Naive thymus-derived CD4-positive, alpha-beta T cell (primary cell): ENCODE measurements at regions not wholly inside any gene's neighbourhood (a gene's known extent, or its start where the extent isn't known, plus 50 kb on each side); places are given as distances from the start of the nearest gene placed in this dataset.

ENCODE experiments used
- ATAC-seq: fragments of 150-1000 bp; cut with Tn5 transposase; 2 replicates; pipeline ENCODE4 v1.10.0; 2021; ENCODE audit warnings: mild to moderate bottlenecking, moderate library complexity
- CTCF ChIA-PET: fragments of 350-600 bp; sonication (Branson Sonifier 250); formaldehyde crosslinking; loops from one replicate; lab custom pipeline; 2021; ENCODE audit warnings: antibody characterized with exemption; lab: Charles Lee
- POLR2A ChIA-PET: fragments of 350-600 bp; sonication (Branson Sonifier 250); formaldehyde crosslinking; loops from one replicate; lab custom pipeline; 2021; ENCODE audit warnings: antibody characterized with exemption, inconsistent platforms; lab: Charles Lee
- DNase-seq, 9 donors: peaks; one replicate each; pipeline versions ENCODE4 v3.0.0 to v3.0.0-alpha.2; 2020 to 2022; ENCODE audit warnings: mixed read lengths in 1 of 9
- H3K27ac ChIP-seq: one replicate; pipeline ENCODE4 v1.7.0; 2013; ENCODE audit warnings: mild to moderate bottlenecking, low read depth, low read length, moderate library complexity
- H3K27me3 ChIP-seq, 2 donors: one replicate each; pipeline ENCODE4 v1.7.0; 2013; ENCODE audit warnings: low read length in 2 of 2, mild to moderate bottlenecking in 2 of 2, moderate library complexity in 2 of 2; ENCODE audit not compliant: control insufficient read depth in 2 of 2, insufficient read depth in 2 of 2
- H3K36me3 ChIP-seq, 3 experiments: 1 replicate in 2 of 3; 2 replicates in 1 of 3; pipeline ENCODE4 v1.7.0; 2013; ENCODE audit warnings: low read length in 3 of 3, mild to moderate bottlenecking in 3 of 3, moderate library complexity in 1 of 3; ENCODE audit not compliant: insufficient read depth in 3 of 3, control insufficient read depth in 2 of 3
- H3K4me1 ChIP-seq, 2 donors: one replicate each; pipeline ENCODE4 v1.7.0; 2013; ENCODE audit warnings: low read length in 2 of 2, mild to moderate bottlenecking in 2 of 2, moderate library complexity in 1 of 2; ENCODE audit not compliant: control insufficient read depth in 2 of 2, insufficient read depth in 2 of 2
- H3K4me3 ChIP-seq: 2 replicates; pipeline ENCODE4 v1.7.0; 2013; ENCODE audit warnings: mild to moderate bottlenecking, low read length
- H3K9me3 ChIP-seq, 3 experiments: 1 replicate in 2 of 3; 2 replicates in 1 of 3; pipeline ENCODE4 v1.7.0; 2013; ENCODE audit warnings: low read length in 3 of 3; ENCODE audit not compliant: control insufficient read depth in 2 of 3
- H3K27ac Mint-ChIP-seq, 9 donors: one replicate each; pipeline ENCODE4 v1.8.0; 2020 to 2022; ENCODE audit warnings: mixed read lengths in 9 of 9, mild to moderate bottlenecking in 8 of 9, moderate library complexity in 5 of 9, inconsistent platforms in 2 of 9
- H3K27me3 Mint-ChIP-seq, 5 donors: one replicate each; pipeline ENCODE4 v1.8.0; 2021 to 2022; ENCODE audit warnings: mixed read lengths in 5 of 5, mild to moderate bottlenecking in 1 of 5
- H3K36me3 Mint-ChIP-seq, 5 donors: one replicate each; pipeline ENCODE4 v1.8.0; 2020 to 2022; ENCODE audit warnings: mixed read lengths in 5 of 5, mild to moderate bottlenecking in 3 of 5, inconsistent platforms in 1 of 5
- H3K4me1 Mint-ChIP-seq, 7 donors: one replicate each; pipeline ENCODE4 v1.8.0; 2020 to 2022; ENCODE audit warnings: mixed read lengths in 7 of 7, mild to moderate bottlenecking in 3 of 7, inconsistent platforms in 1 of 7
- H3K4me3 Mint-ChIP-seq, 10 donors: one replicate each; pipeline ENCODE4 v1.8.0; 2020 to 2022; ENCODE audit warnings: mild to moderate bottlenecking in 10 of 10, mixed read lengths in 10 of 10, moderate library complexity in 6 of 10, inconsistent platforms in 2 of 10
- H3K9me3 Mint-ChIP-seq, 11 donors: one replicate each; pipeline ENCODE4 v1.8.0; 2020 to 2022; ENCODE audit warnings: mixed read lengths in 11 of 11, mild to moderate bottlenecking in 4 of 11, inconsistent platforms in 1 of 11, moderate library complexity in 1 of 11
- intact Hi-C, 2 donors: fragments of 100-400 bp; cut with micrococcal nuclease; formaldehyde crosslinking; loops; one replicate each; pipeline ENCODE4 v1.15.1; 2023

GRCh38 chr13:99871249-99871898 is 100.2 kb downstream of the ZIC5 start:
- no peaks in the 10 kb centered on the region for H3K4me1 Mint-ChIP-seq
- intact Hi-C loops, result no loop called here
- no peak overlapping the region for H3K27ac Mint-ChIP-seq
- H3K4me3 Mint-ChIP-seq, result no peak overlapping the region
- H3K4me1 ChIP-seq, result no peaks in the 10 kb centered on the region
- DNase-seq (no peak), ATAC-seq (no peak)
- POLR2A ChIA-PET, result no interaction called here
- CTCF ChIA-PET, result no interaction called here
- peaks cover 0 to 34% (median 0%) of the 10 kb centered on the region in 5 donors for H3K27me3 Mint-ChIP-seq
- no peak overlapping the region for H3K27ac ChIP-seq
- H3K4me3 ChIP-seq, result no peak overlapping the region
- no peaks in the 10 kb centered on the region for H3K27me3 ChIP-seq
- no peaks in the 10 kb centered on the region for H3K9me3 Mint-ChIP-seq
- no peaks in the 10 kb centered on the region for H3K9me3 ChIP-seq
- H3K36me3 Mint-ChIP-seq, result peaks cover 0 to 35% (median 17%) of the 10 kb centered on the region in 5 donors
- H3K36me3 ChIP-seq, result no peaks in the 10 kb centered on the region

GRCh38 chr13:99870541-99870940 is 101.0 kb downstream of the ZIC5 start:
- CTCF ChIA-PET, result no interaction called here
- Mint-ChIP-seq H3K9me3 (no peaks in the 10 kb centered on the region), H3K36me3 (peaks cover 0 to 40% (median 19%) of the 10 kb centered on the region in 5 donors), H3K4me1 (no peaks in the 10 kb centered on the region), H3K27ac (no peak overlapping the region), H3K4me3 (no peak overlapping the region), H3K27me3 (peaks cover 0 to 34% (median 0%) of the 10 kb centered on the region in 5 donors)
- Histone ChIP-seq H3K27ac (no peak overlapping the region), H3K36me3 (no peaks in the 10 kb centered on the region), H3K9me3 (no peaks in the 10 kb centered on the region), H3K4me3 (no peak overlapping the region), H3K27me3 (no peaks in the 10 kb centered on the region), H3K4me1 (no peaks in the 10 kb centered on the region)
- DNase-seq (no peak), ATAC-seq (no peak)
- intact Hi-C loops, result no loop called here
- POLR2A ChIA-PET, result no interaction called here

- Mint-ChIP-seq H3K4me1 (no peaks in the 10 kb centered on the region), H3K9me3 (no peaks in the 10 kb centered on the region), H3K27ac (no peak overlapping the region), H3K36me3 (peaks cover 0 to 43% (median 19%) of the 10 kb centered on the region in 5 donors), H3K4me3 (no peak overlapping the region), H3K27me3 (peaks cover 0 to 28% (median 0%) of the 10 kb centered on the region in 5 donors)
- Histone ChIP-seq H3K27me3 (no peaks in the 10 kb centered on the region), H3K4me1 (no peaks in the 10 kb centered on the region), H3K27ac (no peak overlapping the region), H3K9me3 (no peaks in the 10 kb centered on the region), H3K4me3 (no peak overlapping the region), H3K36me3 (no peaks in the 10 kb centered on the region)
- ChIA-PET POLR2A (no interaction called here), CTCF (no interaction called here)
- DNase-seq, result no peak
- intact Hi-C loops, result no loop called here
- no peak for ATAC-seq
Observed at GRCh38 chr13:99869830-99870229, 101.7 kb downstream of the ZIC5 start.

GRCh38 chr13:99868767-99869166 is 102.8 kb downstream of the ZIC5 start:
- no peaks in the 10 kb centered on the region for H3K27me3 ChIP-seq
- intact Hi-C loops, result no loop called here
- ATAC-seq, result no peak
- H3K36me3 Mint-ChIP-seq, result peaks cover 0 to 53% (median 30%) of the 10 kb centered on the region in 5 donors
- peaks cover 0 to 33% (median 0%) of the 10 kb centered on the region in 5 donors for H3K27me3 Mint-ChIP-seq
- H3K4me3 Mint-ChIP-seq, result no peak overlapping the region
- H3K27ac ChIP-seq, result no peak overlapping the region
- H3K9me3 Mint-ChIP-seq, result no peaks in the 10 kb centered on the region
- POLR2A ChIA-PET, result no interaction called here
- no peak overlapping the region for H3K27ac Mint-ChIP-seq
- DNase-seq, result no peak
- H3K4me1 Mint-ChIP-seq, result no peaks in the 10 kb centered on the region
- no peaks in the 10 kb centered on the region for H3K9me3 ChIP-seq
- no peaks in the 10 kb centered on the region for H3K36me3 ChIP-seq
- CTCF ChIA-PET, result interaction anchor here (0.6 kb wide), 1 partner anchor 9 kb away, joined by 3 read pairs; no protein-coding TSS in a partner anchor
- H3K4me1 ChIP-seq, result no peaks in the 10 kb centered on the region
- no peak overlapping the region for H3K4me3 ChIP-seq

- intact Hi-C loops, result no loop called here
- Mint-ChIP-seq H3K4me1 (no peaks in the 10 kb centered on the region), H3K4me3 (no peak overlapping the region), H3K27ac (no peak overlapping the region), H3K9me3 (no peaks in the 10 kb centered on the region), H3K27me3 (peaks cover 0 to 29% (median 0%) of the 10 kb centered on the region in 5 donors), H3K36me3 (peaks cover 0 to 58% (median 34%) of the 10 kb centered on the region in 5 donors)
- no peak for ATAC-seq
- Histone ChIP-seq H3K36me3 (no peaks in the 10 kb centered on the region), H3K4me1 (no peaks in the 10 kb centered on the region), H3K4me3 (no peak overlapping the region), H3K27me3 (no peaks in the 10 kb centered on the region), H3K9me3 (no peaks in the 10 kb centered on the region), H3K27ac (no peak overlapping the region)
- CTCF ChIA-PET, result no interaction called here
- no peak for DNase-seq
- POLR2A ChIA-PET, result interaction anchor here (0.8 kb wide), 1 partner anchor 13 kb away, joined by 3 read pairs; no protein-coding TSS in a partner anchor
Observed at GRCh38 chr13:99867535-99868257, 103.9 kb downstream of the ZIC5 start.

GRCh38 chr13:99866781-99867180 is 104.8 kb downstream of the ZIC5 start:
- peaks cover 0 to 52% (median 34%) of the 10 kb centered on the region in 5 donors for H3K36me3 Mint-ChIP-seq
- CTCF ChIA-PET, result no interaction called here
- intact Hi-C loops, result no loop called here
- DNase-seq, result no peak
- peaks cover 0 to 30% (median 0%) of the 10 kb centered on the region in 5 donors for H3K27me3 Mint-ChIP-seq
- peaks cover 0 to 1% (median 0%) of the 10 kb centered on the region in 7 donors for H3K4me1 Mint-ChIP-seq
- Histone ChIP-seq H3K27me3 (no peaks in the 10 kb centered on the region), H3K4me3 (no peak overlapping the region), H3K36me3 (no peaks in the 10 kb centered on the region), H3K9me3 (no peaks in the 10 kb centered on the region), H3K27ac (no peak overlapping the region), H3K4me1 (no peaks in the 10 kb centered on the region)
- no peak overlapping the region for H3K27ac Mint-ChIP-seq
- H3K4me3 Mint-ChIP-seq, result no peak overlapping the region
- POLR2A ChIA-PET, result interaction anchor here (0.8 kb wide), 1 partner anchor 14 kb away, joined by 3 read pairs; no protein-coding TSS in a partner anchor
- H3K9me3 Mint-ChIP-seq, result no peaks in the 10 kb centered on the region
- ATAC-seq, result no peak
